HEK293 (cell line): ENCODE measurements at regions not wholly inside any gene's neighbourhood (a gene's known extent, or its start where the extent isn't known, plus 50 kb on each side); places are given as distances from the start of the nearest gene placed in this dataset.

Experiments
- GLI4 ChIP-seq: fragments of 450-650 bp; formaldehyde crosslinking; IDR thresholded peaks from 2 replicates; pipeline ENCODE4 v1.5.1; 2016; ENCODE audit warnings: missing biosample characterization, missing genetic modification characterization
- TCF7L2 ChIP-seq: IDR thresholded peaks from 2 replicates; pipeline ENCODE4 v1.6.1; 2011; ENCODE audit warnings: low read depth, mild to moderate bottlenecking, inconsistent platforms, low read length, moderate library complexity, borderline replicate concordance
- ZNF140 ChIP-seq: fragments of 450-650 bp; formaldehyde crosslinking; IDR thresholded peaks from 2 replicates; pipeline ENCODE4 v1.5.1; 2016; ENCODE audit warnings: missing biosample characterization, missing genetic modification characterization
- ZNF175 ChIP-seq: fragments of 450-650 bp; formaldehyde crosslinking; IDR thresholded peaks from 2 replicates; pipeline ENCODE4 v1.5.1; 2016; ENCODE audit warnings: missing biosample characterization, missing genetic modification characterization
- ZNF23 ChIP-seq: fragments of 450-650 bp; formaldehyde crosslinking; IDR thresholded peaks from 2 replicates; pipeline ENCODE4 v1.5.1; 2016; ENCODE audit warnings: missing biosample characterization, missing genetic modification characterization, borderline replicate concordance
- ZNF274 ChIP-seq, 2 experiments: fragments of 200-500 bp in 1 of 2; fragments of 450-650 bp in 1 of 2; sonication (Bioruptor generic) in 1 of 2; formaldehyde crosslinking in 1 of 2; IDR thresholded peaks; 2 replicates each; pipeline versions ENCODE4 v1.5.1 to v1.6.1; 2014 to 2016; ENCODE audit warnings: borderline replicate concordance in 1 of 2, inconsistent platforms in 1 of 2, low read length in 1 of 2, missing biosample characterization in 1 of 2, missing genetic modification characterization in 1 of 2
- ZNF404 ChIP-seq: fragments of 450-650 bp; formaldehyde crosslinking; IDR thresholded peaks from 2 replicates; pipeline ENCODE4 v1.5.1; 2017; ENCODE audit warnings: missing biosample characterization, missing genetic modification characterization
- ZNF48 ChIP-seq: fragments of 450-650 bp; formaldehyde crosslinking; IDR thresholded peaks from 2 replicates; pipeline ENCODE4 v1.5.1; 2016; ENCODE audit warnings: missing biosample characterization, missing genetic modification characterization
- ZNF514 ChIP-seq: fragments of 450-650 bp; formaldehyde crosslinking; IDR thresholded peaks from 2 replicates; pipeline ENCODE4 v1.5.1; 2016; ENCODE audit warnings: missing biosample characterization, missing genetic modification characterization
- ZNF521 ChIP-seq: fragments of 450-650 bp; formaldehyde crosslinking; IDR thresholded peaks from 2 replicates; pipeline ENCODE4 v1.5.1; 2017; ENCODE audit warnings: missing biosample characterization, mild to moderate bottlenecking, missing genetic modification characterization
- ZNF76 ChIP-seq: fragments of 450-650 bp; formaldehyde crosslinking; IDR thresholded peaks from 2 replicates; pipeline ENCODE4; 2016; ENCODE audit warnings: low read depth, missing biosample characterization, missing genetic modification characterization, borderline replicate concordance
- TF ChIP-seq, protein P1 (sequence below): fragments of 450-650 bp; formaldehyde crosslinking; IDR thresholded peaks from 2 replicates; pipeline ENCODE4 v1.5.1; 2016; ENCODE audit warnings: missing biosample characterization, missing genetic modification characterization
- TF ChIP-seq, protein P2 (sequence below): fragments of 450-650 bp; formaldehyde crosslinking; IDR thresholded peaks from 2 replicates; pipeline ENCODE4 v1.5.1; 2016; ENCODE audit warnings: missing biosample characterization, missing genetic modification characterization
- TF ChIP-seq, protein P3 (sequence below): fragments of 450-650 bp; formaldehyde crosslinking; IDR thresholded peaks from 2 replicates; pipeline ENCODE4 v1.5.1; 2016; ENCODE audit warnings: missing biosample characterization, missing genetic modification characterization

DNA sequence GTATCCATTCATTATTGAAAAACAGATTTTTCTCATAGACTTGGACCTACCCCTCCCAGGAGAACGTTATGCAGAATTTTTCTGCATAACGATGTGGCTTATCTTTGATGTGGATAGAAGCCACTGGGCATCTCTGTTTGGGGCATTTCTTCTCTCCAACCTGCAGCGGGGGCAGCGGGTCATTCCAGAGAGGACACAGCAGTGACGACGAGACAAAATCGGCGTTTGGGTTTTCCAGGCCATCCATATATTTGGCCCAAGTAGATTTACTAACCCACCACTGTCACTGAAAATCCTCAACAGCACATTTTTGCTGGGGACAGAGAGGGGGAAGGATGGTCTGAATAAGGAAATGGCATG lies 299.3 kb upstream of the PITRM1 start:
- TF ChIP-seq ZNF404 (tag by site-specific recombination) (no peak), ZNF23 (no peak), ZNF274 (IDR thresholded peaks at IDR 0.05; ENCODE audit: low read length) (no peak), ZNF274 (tag by site-specific recombination; IDR thresholded peaks at IDR 0.05; ENCODE audit: borderline replicate concordance) (no peak), TCF7L2 (no peak), ZNF76 (tag by site-specific recombination) (no peak), ZNF140 (no peak), ZNF48 (tag by site-specific recombination) (no peak), GLI4 (no peak), ZNF521 (no peak), ZNF175 (tag by site-specific recombination) (no peak), ZNF514 (no peak)
- TF ChIP-seq, protein P1, sequence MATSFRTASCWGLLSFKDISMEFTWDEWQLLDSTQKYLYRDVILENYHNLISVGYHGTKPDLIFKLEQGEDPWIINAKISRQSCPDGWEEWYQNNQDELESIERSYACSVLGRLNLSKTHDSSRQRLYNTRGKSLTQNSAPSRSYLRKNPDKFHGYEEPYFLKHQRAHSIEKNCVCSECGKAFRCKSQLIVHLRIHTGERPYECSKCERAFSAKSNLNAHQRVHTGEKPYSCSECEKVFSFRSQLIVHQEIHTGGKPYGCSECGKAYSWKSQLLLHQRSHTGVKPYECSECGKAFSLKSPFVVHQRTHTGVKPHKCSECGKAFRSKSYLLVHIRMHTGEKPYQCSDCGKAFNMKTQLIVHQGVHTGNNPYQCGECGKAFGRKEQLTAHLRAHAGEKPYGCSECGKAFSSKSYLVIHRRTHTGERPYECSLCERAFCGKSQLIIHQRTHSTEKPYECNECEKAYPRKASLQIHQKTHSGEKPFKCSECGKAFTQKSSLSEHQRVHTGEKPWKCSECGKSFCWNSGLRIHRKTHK (tag by site-specific recombination): no peak
- TF ChIP-seq, protein P2, sequence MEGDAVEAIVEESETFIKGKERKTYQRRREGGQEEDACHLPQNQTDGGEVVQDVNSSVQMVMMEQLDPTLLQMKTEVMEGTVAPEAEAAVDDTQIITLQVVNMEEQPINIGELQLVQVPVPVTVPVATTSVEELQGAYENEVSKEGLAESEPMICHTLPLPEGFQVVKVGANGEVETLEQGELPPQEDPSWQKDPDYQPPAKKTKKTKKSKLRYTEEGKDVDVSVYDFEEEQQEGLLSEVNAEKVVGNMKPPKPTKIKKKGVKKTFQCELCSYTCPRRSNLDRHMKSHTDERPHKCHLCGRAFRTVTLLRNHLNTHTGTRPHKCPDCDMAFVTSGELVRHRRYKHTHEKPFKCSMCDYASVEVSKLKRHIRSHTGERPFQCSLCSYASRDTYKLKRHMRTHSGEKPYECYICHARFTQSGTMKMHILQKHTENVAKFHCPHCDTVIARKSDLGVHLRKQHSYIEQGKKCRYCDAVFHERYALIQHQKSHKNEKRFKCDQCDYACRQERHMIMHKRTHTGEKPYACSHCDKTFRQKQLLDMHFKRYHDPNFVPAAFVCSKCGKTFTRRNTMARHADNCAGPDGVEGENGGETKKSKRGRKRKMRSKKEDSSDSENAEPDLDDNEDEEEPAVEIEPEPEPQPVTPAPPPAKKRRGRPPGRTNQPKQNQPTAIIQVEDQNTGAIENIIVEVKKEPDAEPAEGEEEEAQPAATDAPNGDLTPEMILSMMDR (tag by site-specific recombination): no peak
- TF ChIP-seq, protein P3, sequence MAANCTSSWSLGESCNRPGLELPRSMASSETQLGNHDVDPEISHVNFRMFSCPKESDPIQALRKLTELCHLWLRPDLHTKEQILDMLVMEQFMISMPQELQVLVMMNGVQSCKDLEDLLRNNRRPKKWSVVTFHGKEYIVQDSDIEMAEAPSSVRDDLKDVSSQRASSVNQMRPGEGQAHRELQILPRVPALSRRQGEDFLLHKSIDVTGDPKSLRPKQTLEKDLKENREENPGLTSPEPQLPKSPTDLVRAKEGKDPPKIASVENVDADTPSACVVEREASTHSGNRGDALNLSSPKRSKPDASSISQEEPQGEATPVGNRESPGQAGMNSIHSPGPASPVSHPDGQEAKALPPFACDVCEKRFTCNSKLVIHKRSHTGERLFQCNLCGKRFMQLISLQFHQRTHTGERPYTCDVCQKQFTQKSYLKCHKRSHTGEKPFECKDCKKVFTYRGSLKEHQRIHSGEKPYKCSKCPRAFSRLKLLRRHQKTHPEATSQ (tag by site-specific recombination): no peak
